Psoas muscle (tissue), 7 donors: ENCODE measurements at regions not wholly inside any gene's neighbourhood (a gene's known extent, or its start where the extent isn't known, plus 50 kb on each side); places are given as distances from the start of the nearest gene placed in this dataset.
A peak's percentile ranks its signal among the peaks of the same experiment; 100 is the strongest.

Source experiments
- ATAC-seq, 4 donors: fragments of 200-7000 bp; cut with Tn5 transposase; one replicate each; pipeline ENCODE4 v1.9.1; 2020; ENCODE audit warnings: moderate library complexity in 3 of 4, mild to moderate bottlenecking in 2 of 4
- DNase-seq, 2 donors: peaks; one replicate each; pipeline ENCODE4 v3.0.0-alpha.2; 2020
- H3K27ac ChIP-seq: fragments of 200-600 bp; one replicate; pipeline ENCODE4 v1.8.0; 2022
- H3K27me3 ChIP-seq, 3 donors: fragments of 200-600 bp in 1 of 3; one replicate each; pipeline versions ENCODE4 v1.6.1 to v1.8.0; 2013 to 2022; ENCODE audit warnings: low read length in 2 of 3, mild to moderate bottlenecking in 2 of 3, moderate library complexity in 1 of 3; ENCODE audit not compliant: insufficient read depth in 3 of 3
- H3K36me3 ChIP-seq, 2 donors: fragments of 200-600 bp in 1 of 2; one replicate each; pipeline versions ENCODE4 v1.6.1 to v1.8.0; 2013 to 2022; ENCODE audit warnings: low read depth in 1 of 2, mild to moderate bottlenecking in 1 of 2, moderate library complexity in 1 of 2; ENCODE audit not compliant: insufficient read depth in 1 of 2
- H3K4me1 ChIP-seq: fragments of 200-600 bp; one replicate; pipeline ENCODE4 v1.8.0; 2022
- H3K4me3 ChIP-seq: fragments of 200-600 bp; one replicate; pipeline ENCODE4 v1.8.0; 2022; ENCODE audit warnings: mild to moderate bottlenecking
- H3K9me3 ChIP-seq: fragments of 200-600 bp; one replicate; pipeline ENCODE4 v1.8.0; 2022
- CTCF ChIP-seq: fragments of 200-600 bp; IDR thresholded peaks from one replicate; pipeline ENCODE4 v1.8.0; 2022; ENCODE audit warnings: antibody characterized with exemption
- WGBS, 3 donors: extraction: QIAGEN DNeasy Blood & Tissue Kit; methylation state at CpG; one replicate each; pipeline versions ENCODE4 v1.1.6 to v1.1.7; 2013; 5-methylcytosine and 5-hydroxymethylcytosine counted together
- intact Hi-C, 2 donors: fragments of 100-400 bp; cut with DNase I; formaldehyde crosslinking; loops; one replicate each; pipeline versions ENCODE4 v1.11.0 to v1.14.2; 2022
- donor health status: healthy with polysubstance abuse.
- donor health status: DM: no; HTN: no; CAD: no; lungs with moderate emphysema.
- donor health status: Bipolar disorder and iron deficiency.
- donor health status: healthy.
- donor health status: DM: yes; HTN: yes; CAD: no.
- donor health status: DM: no; HTN: no; CAD: no.
- donor health status: DM: yes; HTN: yes; CAD: no.

- no peak for ATAC-seq
Observed at GRCh38 chr7:96415293-96415940, 93.5 kb upstream of the SLC25A13 start.

GRCh38 chr7:96414931-96415292 lies 93.0 kb upstream of the SLC25A13 start:
- intact Hi-C loops = no loop called here
- no peak for DNase-seq
- Histone ChIP-seq H3K36me3 (no peaks in the 10 kb centered on the region), H3K4me3 (no peak overlapping the region), H3K9me3 (no peaks in the 10 kb centered on the region), H3K27me3 (no peaks in the 10 kb centered on the region), H3K4me1 (peaks cover 8% of the 10 kb centered on the region), H3K27ac (no peak overlapping the region)
- TF ChIP-seq CTCF = peak; percentile 37
- 24 to 34% (median 28%) methylated on average over 3 of the region's 3 CpGs for WGBS, 3 donors
- no peak for ATAC-seq

More at GRCh38 chr7:96415293-96415940, 93.5 kb upstream of the SLC25A13 start:
- no peak overlapping the region for H3K4me3 ChIP-seq
- no peaks in the 10 kb centered on the region for H3K27me3 ChIP-seq
- H3K4me1 ChIP-seq = peaks cover 6% of the 10 kb centered on the region
- DNase-seq = no peak
- no peaks in the 10 kb centered on the region for H3K36me3 ChIP-seq
- no peak for TF ChIP-seq CTCF
- WGBS, 3 donors = 54 to 65% (median 55%) methylated on average over 3 of the region's 3 CpGs
- no peaks in the 10 kb centered on the region for H3K9me3 ChIP-seq
- no peak overlapping the region for H3K27ac ChIP-seq
- intact Hi-C loops = no loop called here

GRCh38 chr7:96410126-96410839 lies 88.4 kb upstream of the SLC25A13 start:
- Histone ChIP-seq H3K4me3 (no peak overlapping the region), H3K36me3 (no peaks in the 10 kb centered on the region), H3K27ac (no peak overlapping the region), H3K27me3 (no peaks in the 10 kb centered on the region), H3K4me1 (peaks cover 8% of the 10 kb centered on the region), H3K9me3 (no peaks in the 10 kb centered on the region)
- ATAC-seq (peak in 3 of 4 donors; percentile 55 to 89 (median 62)), DNase-seq (no peak)
- TF ChIP-seq CTCF = no peak
- intact Hi-C loops = no loop called here
- 26 to 40% (median 31%) methylated on average over 6 of the region's 6 CpGs for WGBS, 3 donors

GRCh38 chr7:96408881-96409280 lies 87.0 kb upstream of the SLC25A13 start:
- DNase-seq (no peak), ATAC-seq (no peak)
- H3K9me3 ChIP-seq = no peaks in the 10 kb centered on the region
- H3K36me3 ChIP-seq = no peaks in the 10 kb centered on the region
- TF ChIP-seq CTCF = no peak
- peaks cover 8% of the 10 kb centered on the region for H3K4me1 ChIP-seq
- no peaks in the 10 kb centered on the region for H3K27me3 ChIP-seq
- WGBS, 3 donors = 79 to 94% (median 81%) methylated on average over 9 of the region's 9 CpGs
- H3K27ac ChIP-seq = no peak overlapping the region
- intact Hi-C loops = no loop called here
- no peak overlapping the region for H3K4me3 ChIP-seq
